ENCODE measurements at regions not wholly inside any gene's neighbourhood (a gene's known extent, or its start where the extent isn't known, plus 50 kb on each side); places are given as distances from the start of the nearest gene placed in this dataset.

DNA sequence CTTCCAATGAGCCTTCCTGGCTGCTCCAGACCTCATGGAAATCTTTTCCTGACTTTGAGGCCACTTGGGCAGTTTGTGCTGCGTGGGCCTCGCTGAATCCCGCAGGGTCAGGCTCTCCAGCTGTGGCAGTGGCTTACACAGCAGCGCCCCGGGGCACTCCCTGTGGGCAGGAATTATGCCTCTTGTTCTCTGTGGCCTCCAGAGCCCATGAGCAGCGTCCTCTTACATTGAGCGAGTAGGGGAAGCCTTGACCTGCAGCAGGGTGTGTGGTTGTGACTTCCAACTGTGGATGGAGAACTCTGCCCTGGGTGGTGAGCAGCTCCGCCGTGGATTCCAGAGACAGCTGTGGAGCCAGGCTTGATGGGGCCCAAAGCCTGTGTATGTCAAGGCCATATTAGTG, 180.8 kb downstream of the GLI2 start:
- Histone ChIP-seq H4K20me1 (ENCODE audit: insufficient read depth) (no peaks in the 10 kb centered on the region), H3K27ac (ENCODE audit: low read length) (no peak overlapping the region), H3K4me2 (ENCODE audit: low read length) (no peak overlapping the region), H3K9me3 (ENCODE audit: low read length) (no peaks in the 10 kb centered on the region), H3K9ac (ENCODE audit: low read length) (no peak overlapping the region), H3K79me2 (replicated peaks; ENCODE audit: insufficient read depth, low read length) (no peaks in the 10 kb centered on the region), H2AFZ (ENCODE audit: low read depth, low read length) (no peak overlapping the region), H3F3A (ENCODE audit: insufficient read depth, low read length, poor library complexity, severe bottlenecking) (no peaks in the 10 kb centered on the region), H3K4me3 (ENCODE audit: low read length) (no peak overlapping the region), H3K36me3 (ENCODE audit: insufficient read depth, low read length) (no peaks in the 10 kb centered on the region), H3K27me3 (ENCODE audit: insufficient read depth, low read depth, low read length) (no peaks in the 10 kb centered on the region), H3K9me2 (ENCODE audit: insufficient read depth, low read length) (no peaks in the 10 kb centered on the region)
- TF ChIP-seq POLR2AphosphoS5 (IDR thresholded peaks at IDR 0.05) (no peak), EP300 (conservative IDR thresholded peaks at IDR 0.05; ENCODE audit: poor library complexity, severe bottlenecking) (no peak), MXI1 (conservative IDR thresholded peaks at IDR 0.05; ENCODE audit: poor library complexity, severe bottlenecking) (no peak)
- TF ChIP-seq, protein P1, sequence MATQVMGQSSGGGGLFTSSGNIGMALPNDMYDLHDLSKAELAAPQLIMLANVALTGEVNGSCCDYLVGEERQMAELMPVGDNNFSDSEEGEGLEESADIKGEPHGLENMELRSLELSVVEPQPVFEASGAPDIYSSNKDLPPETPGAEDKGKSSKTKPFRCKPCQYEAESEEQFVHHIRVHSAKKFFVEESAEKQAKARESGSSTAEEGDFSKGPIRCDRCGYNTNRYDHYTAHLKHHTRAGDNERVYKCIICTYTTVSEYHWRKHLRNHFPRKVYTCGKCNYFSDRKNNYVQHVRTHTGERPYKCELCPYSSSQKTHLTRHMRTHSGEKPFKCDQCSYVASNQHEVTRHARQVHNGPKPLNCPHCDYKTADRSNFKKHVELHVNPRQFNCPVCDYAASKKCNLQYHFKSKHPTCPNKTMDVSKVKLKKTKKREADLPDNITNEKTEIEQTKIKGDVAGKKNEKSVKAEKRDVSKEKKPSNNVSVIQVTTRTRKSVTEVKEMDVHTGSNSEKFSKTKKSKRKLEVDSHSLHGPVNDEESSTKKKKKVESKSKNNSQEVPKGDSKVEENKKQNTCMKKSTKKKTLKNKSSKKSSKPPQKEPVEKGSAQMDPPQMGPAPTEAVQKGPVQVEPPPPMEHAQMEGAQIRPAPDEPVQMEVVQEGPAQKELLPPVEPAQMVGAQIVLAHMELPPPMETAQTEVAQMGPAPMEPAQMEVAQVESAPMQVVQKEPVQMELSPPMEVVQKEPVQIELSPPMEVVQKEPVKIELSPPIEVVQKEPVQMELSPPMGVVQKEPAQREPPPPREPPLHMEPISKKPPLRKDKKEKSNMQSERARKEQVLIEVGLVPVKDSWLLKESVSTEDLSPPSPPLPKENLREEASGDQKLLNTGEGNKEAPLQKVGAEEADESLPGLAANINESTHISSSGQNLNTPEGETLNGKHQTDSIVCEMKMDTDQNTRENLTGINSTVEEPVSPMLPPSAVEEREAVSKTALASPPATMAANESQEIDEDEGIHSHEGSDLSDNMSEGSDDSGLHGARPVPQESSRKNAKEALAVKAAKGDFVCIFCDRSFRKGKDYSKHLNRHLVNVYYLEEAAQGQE (IDR thresholded peaks at IDR 0.05; ENCODE audit: borderline replicate concordance) = no peak
- TF ChIP-seq, protein P2, sequence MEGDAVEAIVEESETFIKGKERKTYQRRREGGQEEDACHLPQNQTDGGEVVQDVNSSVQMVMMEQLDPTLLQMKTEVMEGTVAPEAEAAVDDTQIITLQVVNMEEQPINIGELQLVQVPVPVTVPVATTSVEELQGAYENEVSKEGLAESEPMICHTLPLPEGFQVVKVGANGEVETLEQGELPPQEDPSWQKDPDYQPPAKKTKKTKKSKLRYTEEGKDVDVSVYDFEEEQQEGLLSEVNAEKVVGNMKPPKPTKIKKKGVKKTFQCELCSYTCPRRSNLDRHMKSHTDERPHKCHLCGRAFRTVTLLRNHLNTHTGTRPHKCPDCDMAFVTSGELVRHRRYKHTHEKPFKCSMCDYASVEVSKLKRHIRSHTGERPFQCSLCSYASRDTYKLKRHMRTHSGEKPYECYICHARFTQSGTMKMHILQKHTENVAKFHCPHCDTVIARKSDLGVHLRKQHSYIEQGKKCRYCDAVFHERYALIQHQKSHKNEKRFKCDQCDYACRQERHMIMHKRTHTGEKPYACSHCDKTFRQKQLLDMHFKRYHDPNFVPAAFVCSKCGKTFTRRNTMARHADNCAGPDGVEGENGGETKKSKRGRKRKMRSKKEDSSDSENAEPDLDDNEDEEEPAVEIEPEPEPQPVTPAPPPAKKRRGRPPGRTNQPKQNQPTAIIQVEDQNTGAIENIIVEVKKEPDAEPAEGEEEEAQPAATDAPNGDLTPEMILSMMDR (IDR thresholded peaks at IDR 0.05; ENCODE audit: poor library complexity, severe bottlenecking) = no peak

DNA sequence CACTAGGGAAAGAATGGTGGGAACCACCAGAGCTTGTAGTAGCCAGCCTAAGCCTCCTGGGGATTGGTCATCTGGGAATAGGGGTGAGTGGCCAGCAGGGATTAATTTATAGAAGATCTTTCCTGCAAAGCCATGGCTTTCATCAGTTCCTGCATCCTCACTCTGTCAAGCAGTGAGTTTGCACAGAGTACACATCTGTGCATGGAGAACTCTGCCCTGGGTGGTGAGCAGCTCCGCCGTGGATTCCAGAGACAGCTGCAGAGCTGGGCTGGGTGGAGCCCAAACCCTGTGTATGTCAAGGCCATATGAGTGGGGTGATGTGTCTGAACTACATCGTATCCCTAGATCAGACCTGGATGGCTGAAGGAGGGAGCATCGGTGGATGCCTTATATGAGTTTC, 182.2 kb downstream of the GLI2 start:
- no peak overlapping the region for H3K4me3 ChIP-seq (ENCODE audit: low read length)
- TF ChIP-seq MXI1 (conservative IDR thresholded peaks at IDR 0.05; ENCODE audit: poor library complexity, severe bottlenecking) = no peak
- TF ChIP-seq RAD21 (conservative IDR thresholded peaks at IDR 0.05) = no peak
- TF ChIP-seq POLR2AphosphoS5 (IDR thresholded peaks at IDR 0.05) = no peak
- no peak for TF ChIP-seq EP300 (conservative IDR thresholded peaks at IDR 0.05; ENCODE audit: poor library complexity, severe bottlenecking)
- no peak for TF ChIP-seq SMC3 (conservative IDR thresholded peaks at IDR 0.05; ENCODE audit: poor library complexity)
- no peak for TF ChIP-seq TAF1 (IDR thresholded peaks at IDR 0.05; ENCODE audit: low read depth)
- TF ChIP-seq, protein P2 (IDR thresholded peaks at IDR 0.05; ENCODE audit: poor library complexity, severe bottlenecking) = no peak
- TF ChIP-seq, protein P1 (IDR thresholded peaks at IDR 0.05; ENCODE audit: borderline replicate concordance) = no peak
- no peaks in the 10 kb centered on the region for H4K20me1 ChIP-seq (ENCODE audit: insufficient read depth)
- H2AFZ ChIP-seq (ENCODE audit: low read depth, low read length) = no peak overlapping the region
- no peaks in the 10 kb centered on the region for H3K79me2 ChIP-seq (replicated peaks; ENCODE audit: insufficient read depth, low read length)
- H3F3A ChIP-seq (ENCODE audit: insufficient read depth, low read length, poor library complexity, severe bottlenecking) = no peaks in the 10 kb centered on the region
- H3K27ac ChIP-seq (ENCODE audit: low read length) = no peak overlapping the region
- no peaks in the 10 kb centered on the region for H3K9me3 ChIP-seq (ENCODE audit: low read length)
- no peaks in the 10 kb centered on the region for H3K9me2 ChIP-seq (ENCODE audit: insufficient read depth, low read length)
- no peaks in the 10 kb centered on the region for H3K27me3 ChIP-seq (ENCODE audit: insufficient read depth, low read depth, low read length)
- H3K4me2 ChIP-seq (ENCODE audit: low read length) = no peak overlapping the region
- H3K9ac ChIP-seq (ENCODE audit: low read length) = no peak overlapping the region
- H3K36me3 ChIP-seq (ENCODE audit: insufficient read depth, low read length) = no peaks in the 10 kb centered on the region

Measured in neural cell (in vitro differentiated cells).